Epithelial cell of proximal tubule (primary cell): ENCODE measurements at regions not wholly inside any gene's neighbourhood (a gene's known extent, or its start where the extent isn't known, plus 50 kb on each side); places are given as distances from the start of the nearest gene placed in this dataset.

Experiments used
- DNase-seq: peaks from one replicate; pipeline ENCODE4 v3.0.0-alpha.2; 2011; ENCODE audit warnings: low read depth
- H3K4me3 ChIP-seq: 2 replicates; pipeline ENCODE4 v1.5.1; 2011; ENCODE audit warnings: low read depth, mild to moderate bottlenecking, low read length
- CTCF ChIP-seq: conservative IDR thresholded peaks from 2 replicates; pipeline ENCODE4 v1.5.1; 2012; ENCODE audit warnings: low read depth, mild to moderate bottlenecking, low read length

DNA sequence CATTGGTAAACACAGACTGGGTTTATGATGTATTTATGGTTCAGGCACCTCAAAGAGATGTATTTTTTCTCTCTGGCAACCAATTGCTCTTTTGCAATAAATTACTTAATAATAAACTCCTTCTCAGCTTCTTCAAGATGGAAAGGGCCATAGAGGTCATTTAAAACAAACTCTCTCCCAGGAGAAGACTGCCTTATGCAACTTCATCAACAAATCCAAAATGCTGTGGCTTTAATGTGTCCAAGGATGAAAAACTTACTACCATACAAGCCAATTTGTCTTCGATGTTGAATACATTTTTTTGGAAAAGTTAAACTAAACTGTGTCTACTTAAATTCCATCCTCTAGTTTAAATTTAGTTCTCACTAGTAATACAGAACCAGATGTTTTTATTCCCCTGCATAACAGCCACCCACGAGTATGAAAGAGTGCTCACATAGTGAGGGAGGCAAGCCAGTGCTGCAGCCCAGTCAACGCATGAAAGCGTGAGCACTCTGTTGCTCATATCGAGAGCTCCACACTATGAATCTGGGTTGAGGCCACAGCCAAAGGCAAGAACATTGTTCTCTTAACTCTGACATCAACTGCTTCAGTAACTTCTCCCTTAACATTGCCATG is 761.3 kb upstream of the GRM7 start:
- no peak for TF ChIP-seq CTCF
- no peak for DNase-seq
- no peak overlapping the region for H3K4me3 ChIP-seq

GRCh38 chr3:6105187-6105586 is 755.7 kb upstream of the GRM7 start:
- DNase-seq, result no peak
- H3K4me3 ChIP-seq, result no peak overlapping the region
- no peak for TF ChIP-seq CTCF

GRCh38 chr3:6108957-6109356 is 752.0 kb upstream of the GRM7 start:
- TF ChIP-seq CTCF, result no peak
- no peak for DNase-seq
- no peak overlapping the region for H3K4me3 ChIP-seq

- no peak for TF ChIP-seq CTCF
Observed at GRCh38 chr3:6110451-6110850, 750.5 kb upstream of the GRM7 start.

DNA sequence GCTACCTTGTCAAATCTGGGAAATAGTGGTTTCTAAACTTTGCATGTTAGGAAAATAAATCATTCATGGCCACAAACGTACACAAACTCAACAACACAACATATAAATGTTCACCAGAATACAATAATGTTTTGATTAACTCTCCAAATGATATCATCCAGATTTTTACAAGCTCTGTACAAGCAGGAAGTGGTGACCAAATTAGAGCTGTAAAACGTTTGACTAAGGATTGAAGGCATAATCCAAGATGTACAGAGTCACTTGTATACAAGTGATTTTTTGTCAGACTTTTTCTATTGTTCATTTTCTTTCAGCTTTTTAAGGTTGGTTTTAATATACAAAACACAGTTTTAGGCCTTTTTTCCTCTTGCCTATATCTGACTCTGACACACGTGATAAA is 748.4 kb upstream of the GRM7 start:
- no peak for TF ChIP-seq CTCF
- DNase-seq, result no peak
- H3K4me3 ChIP-seq, result no peak overlapping the region

More at GRCh38 chr3:6110451-6110850, 750.5 kb upstream of the GRM7 start:
- no peak for DNase-seq
- no peak overlapping the region for H3K4me3 ChIP-seq

DNA sequence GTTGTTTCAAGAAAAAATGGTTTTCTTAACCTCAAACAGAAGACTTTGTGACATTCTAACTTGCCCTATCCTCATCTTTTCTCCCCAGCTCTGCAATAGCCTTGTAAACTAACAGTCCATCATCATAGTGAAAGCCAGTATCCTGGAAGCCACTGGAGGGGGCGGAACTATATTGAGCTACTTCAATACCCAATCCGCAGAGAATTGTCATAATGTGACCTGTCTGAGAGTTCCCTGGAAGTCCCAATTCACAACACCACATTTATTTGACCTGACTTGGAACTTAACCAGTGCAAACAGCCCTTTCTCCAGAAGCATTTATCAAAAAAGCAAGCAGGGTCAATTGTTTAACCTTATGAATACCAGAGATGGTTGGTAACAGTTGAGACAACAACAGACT is 747.6 kb upstream of the GRM7 start:
- DNase-seq, result no peak
- H3K4me3 ChIP-seq, result no peak overlapping the region
- TF ChIP-seq CTCF, result no peak

- no peak for DNase-seq
- TF ChIP-seq CTCF, result no peak
- no peak overlapping the region for H3K4me3 ChIP-seq
Observed at GRCh38 chr3:6119367-6119766, 741.5 kb upstream of the GRM7 start.
